ENCODE measurements at regions not wholly inside any gene's neighbourhood (a gene's known extent, or its start where the extent isn't known, plus 50 kb on each side); places are given as distances from the start of the nearest gene placed in this dataset.
"Not testable (repeated sequence)": the region's sequence is repeated elsewhere in the genome, so short reads cannot be mapped to it uniquely, and the experiment has no call there.

DNA sequence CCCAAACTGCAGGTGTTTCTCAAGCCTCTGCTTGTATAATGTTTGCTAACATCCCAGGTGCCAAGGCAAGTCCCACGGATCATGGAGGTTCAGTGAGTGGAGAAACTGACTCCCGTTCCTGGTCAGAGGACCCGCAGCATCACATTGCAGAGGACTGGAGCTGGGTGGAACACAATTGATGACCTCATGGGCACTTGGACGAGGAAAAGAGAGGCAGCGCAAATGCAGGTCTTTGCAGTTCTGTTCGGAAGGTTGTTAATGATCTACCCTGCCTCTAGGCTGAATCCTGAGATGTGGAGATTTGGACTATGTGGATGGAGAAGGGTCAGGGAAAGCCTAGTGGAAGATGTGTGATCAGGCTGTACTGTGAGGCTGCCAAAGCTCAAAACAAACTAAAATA is 192.9 kb downstream of the DUSP10 start:
- TF ChIP-seq, protein P1, sequence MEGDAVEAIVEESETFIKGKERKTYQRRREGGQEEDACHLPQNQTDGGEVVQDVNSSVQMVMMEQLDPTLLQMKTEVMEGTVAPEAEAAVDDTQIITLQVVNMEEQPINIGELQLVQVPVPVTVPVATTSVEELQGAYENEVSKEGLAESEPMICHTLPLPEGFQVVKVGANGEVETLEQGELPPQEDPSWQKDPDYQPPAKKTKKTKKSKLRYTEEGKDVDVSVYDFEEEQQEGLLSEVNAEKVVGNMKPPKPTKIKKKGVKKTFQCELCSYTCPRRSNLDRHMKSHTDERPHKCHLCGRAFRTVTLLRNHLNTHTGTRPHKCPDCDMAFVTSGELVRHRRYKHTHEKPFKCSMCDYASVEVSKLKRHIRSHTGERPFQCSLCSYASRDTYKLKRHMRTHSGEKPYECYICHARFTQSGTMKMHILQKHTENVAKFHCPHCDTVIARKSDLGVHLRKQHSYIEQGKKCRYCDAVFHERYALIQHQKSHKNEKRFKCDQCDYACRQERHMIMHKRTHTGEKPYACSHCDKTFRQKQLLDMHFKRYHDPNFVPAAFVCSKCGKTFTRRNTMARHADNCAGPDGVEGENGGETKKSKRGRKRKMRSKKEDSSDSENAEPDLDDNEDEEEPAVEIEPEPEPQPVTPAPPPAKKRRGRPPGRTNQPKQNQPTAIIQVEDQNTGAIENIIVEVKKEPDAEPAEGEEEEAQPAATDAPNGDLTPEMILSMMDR (IDR thresholded peaks at IDR 0.05; ENCODE audit: low read depth, low read length, missing control alignments), result no peak
- H3K4me3 ChIP-seq (ENCODE audit: low read depth, low read length), result no peak overlapping the region
- DNase-seq (ENCODE audit: low read depth), result no peak

DNA sequence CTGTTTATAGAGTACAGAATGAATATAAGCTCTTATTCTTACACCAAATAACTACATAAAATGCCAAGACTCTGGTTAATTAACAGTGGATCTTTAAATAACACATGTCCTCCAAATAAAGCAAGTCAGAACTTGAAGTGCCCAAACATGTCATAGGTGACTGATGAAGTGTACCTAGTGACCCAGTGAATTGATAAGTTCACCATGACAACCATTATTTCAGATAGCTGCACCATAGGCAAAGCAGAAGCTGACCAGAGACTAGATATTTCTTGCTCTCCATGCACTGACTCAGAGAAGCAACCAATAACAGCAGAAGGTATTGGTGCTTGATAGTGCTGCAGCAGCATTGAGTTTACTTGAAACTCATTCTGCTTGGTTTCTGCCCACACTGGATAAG is 192.1 kb downstream of the DUSP10 start:
- TF ChIP-seq, protein P1 (IDR thresholded peaks at IDR 0.05; ENCODE audit: low read depth, low read length, missing control alignments), result no peak
- H3K4me3 ChIP-seq (ENCODE audit: low read depth, low read length), result no peak overlapping the region
- no peak for DNase-seq (ENCODE audit: low read depth)

DNA sequence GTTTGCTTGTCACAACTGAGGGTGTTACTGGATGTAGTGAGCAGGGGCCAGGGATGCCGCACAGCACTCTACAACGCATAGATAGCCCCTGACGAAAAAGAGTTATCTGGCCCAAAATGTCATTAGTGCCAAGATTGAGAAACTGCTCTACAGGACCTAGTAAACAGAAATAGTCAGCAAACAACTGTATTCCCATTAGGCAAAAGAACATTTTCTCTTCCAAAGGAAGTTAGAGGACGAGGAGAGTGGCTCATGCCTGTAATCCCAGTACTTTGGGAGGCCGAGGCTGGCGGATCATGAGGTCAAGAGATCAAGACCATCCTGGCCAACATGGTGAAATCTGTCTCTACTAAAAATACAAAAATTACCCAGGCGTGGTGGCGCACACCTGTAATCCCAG is 189.1 kb downstream of the DUSP10 start:
- not testable (repeated sequence) for H3K4me3 ChIP-seq (ENCODE audit: low read depth, low read length); DNase-seq (ENCODE audit: low read depth)

DNA sequence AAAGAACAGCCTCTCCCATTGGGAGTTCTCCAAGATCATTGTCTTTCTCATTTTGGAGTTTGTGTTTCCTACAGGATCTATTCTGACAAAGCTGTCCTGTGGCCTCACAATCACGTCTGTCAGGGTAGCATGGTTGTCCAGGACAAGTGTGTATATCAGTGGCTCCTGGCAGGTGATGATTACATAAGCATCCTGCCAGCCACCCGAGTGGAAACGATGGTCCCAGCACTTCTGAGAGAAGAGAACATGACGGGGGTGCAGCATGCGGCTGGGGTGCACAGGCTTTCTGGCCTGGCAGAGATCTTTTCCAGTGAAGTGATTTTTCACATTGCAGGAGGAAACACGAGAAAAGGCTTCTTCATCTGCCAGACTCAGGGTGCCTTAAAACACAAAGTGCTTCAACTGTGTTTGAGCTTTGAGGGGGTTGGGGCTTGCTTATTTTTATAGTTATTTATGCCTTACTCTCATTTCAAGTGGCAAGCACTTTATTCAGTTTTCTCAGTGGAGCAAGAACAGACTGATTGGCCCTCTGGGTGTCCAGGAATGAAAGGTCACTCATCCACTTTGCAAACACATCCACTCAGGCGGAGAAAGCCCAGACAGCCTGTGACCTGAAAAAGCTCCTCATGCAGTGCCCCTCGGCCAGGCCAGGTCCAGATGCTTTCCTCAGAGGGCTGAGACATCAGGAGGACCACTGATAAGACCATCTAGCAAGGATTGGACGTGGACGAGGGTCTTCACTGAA is 186.0 kb downstream of the DUSP10 start:
- no peak overlapping the region for H3K4me3 ChIP-seq (ENCODE audit: low read depth, low read length)
- TF ChIP-seq, protein P1 (IDR thresholded peaks at IDR 0.05; ENCODE audit: low read depth, low read length, missing control alignments), result no peak
- no peak for DNase-seq (ENCODE audit: low read depth)

DNA sequence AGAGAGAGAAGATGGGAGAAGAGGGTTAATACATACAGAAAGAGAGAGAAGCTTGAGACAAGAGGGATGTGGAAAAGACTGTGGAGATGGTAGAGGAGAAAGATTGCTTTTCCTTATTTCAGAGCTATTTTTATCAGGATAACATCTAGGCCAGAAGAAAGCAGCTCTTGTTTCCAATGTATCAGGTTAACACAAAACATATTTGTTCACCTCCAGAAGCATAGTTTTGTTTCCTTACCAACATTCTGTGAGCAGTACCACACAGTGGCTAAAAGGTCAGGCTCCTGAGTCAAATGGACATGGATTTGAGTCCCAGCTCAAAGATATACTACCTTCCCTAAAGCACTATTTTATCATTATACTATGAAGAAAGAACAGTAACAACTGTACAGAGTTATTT is 185.5 kb downstream of the DUSP10 start:
- H3K4me3 ChIP-seq (ENCODE audit: low read depth, low read length), result no peak overlapping the region
- TF ChIP-seq, protein P1 (IDR thresholded peaks at IDR 0.05; ENCODE audit: low read depth, low read length, missing control alignments), result no peak
- no peak for DNase-seq (ENCODE audit: low read depth)

DNA sequence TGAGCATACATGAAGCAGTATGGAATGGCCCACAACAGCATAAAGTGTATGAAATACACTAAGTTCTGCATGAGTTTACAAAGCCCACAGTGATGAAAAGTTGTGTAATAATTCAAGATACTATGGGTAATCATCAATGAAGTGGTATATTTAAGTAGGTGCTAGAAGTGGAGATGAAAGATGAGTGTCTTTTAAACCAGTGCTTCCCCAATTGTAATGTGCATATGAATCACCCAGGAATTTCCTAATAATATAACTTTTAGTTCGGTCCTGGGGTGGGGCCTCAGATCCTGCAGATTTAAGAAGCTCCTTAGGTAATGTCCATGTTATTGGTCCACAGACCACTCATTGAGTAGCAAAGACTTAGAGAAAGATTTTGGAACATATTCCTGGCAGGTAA is 184.9 kb downstream of the DUSP10 start:
- TF ChIP-seq, protein P1 (IDR thresholded peaks at IDR 0.05; ENCODE audit: low read depth, low read length, missing control alignments), result no peak
- no peak for DNase-seq (ENCODE audit: low read depth)
- H3K4me3 ChIP-seq (ENCODE audit: low read depth, low read length), result no peak overlapping the region

DNA sequence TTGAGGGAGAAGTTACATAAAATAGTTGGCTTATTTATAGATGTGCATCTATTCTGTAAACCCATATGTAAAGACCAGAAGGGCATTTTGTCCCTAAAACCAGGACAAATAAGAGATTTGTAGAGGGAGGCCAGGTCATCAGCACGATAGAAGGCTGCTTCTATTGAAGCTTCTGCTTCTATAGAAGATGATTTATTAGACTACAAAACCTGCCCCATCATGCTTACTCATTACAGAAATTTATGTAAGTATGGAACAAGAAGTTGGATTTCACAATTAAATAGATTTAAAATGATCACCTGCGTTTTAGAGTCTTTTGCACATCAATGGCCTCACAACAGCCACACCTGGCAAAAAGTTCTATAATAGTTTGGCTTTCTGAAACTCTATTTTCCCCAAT is 183.5 kb downstream of the DUSP10 start:
- no peak overlapping the region for H3K4me3 ChIP-seq (ENCODE audit: low read depth, low read length)
- no peak for DNase-seq (ENCODE audit: low read depth)
- TF ChIP-seq, protein P1 (IDR thresholded peaks at IDR 0.05; ENCODE audit: low read depth, low read length, missing control alignments), result no peak
